Activated CD4-positive, alpha-beta memory T cell treated with anti-CD3 and anti-CD28 coated beads, Interleukin-2, amount 10 ng/mL, durations not matched to agents 7 days and 5 days (primary cell): ENCODE measurements at regions not wholly inside any gene's neighbourhood (a gene's known extent, or its start where the extent isn't known, plus 50 kb on each side); places are given as distances from the start of the nearest gene placed in this dataset.

Source experiments
- CTCF ChIA-PET: fragments of 350-600 bp; sonication (Branson Sonifier 250); formaldehyde crosslinking; loops from one replicate; lab custom pipeline; 2021; ENCODE audit warnings: antibody characterized with exemption, inconsistent platforms; lab: Charles Lee
- POLR2A ChIA-PET: fragments of 350-600 bp; sonication (Branson Sonifier 250); formaldehyde crosslinking; loops from one replicate; lab custom pipeline; 2021; ENCODE audit warnings: antibody characterized with exemption; lab: Charles Lee
- DNase-seq: peaks from one replicate; pipeline ENCODE4 v3.0.0-alpha.2; 2020
- H3K27ac Mint-ChIP-seq: one replicate; pipeline ENCODE4 v1.8.0; 2021; ENCODE audit warnings: mild to moderate bottlenecking, mixed read lengths
- H3K27me3 Mint-ChIP-seq: one replicate; pipeline ENCODE4 v1.8.0; 2021; ENCODE audit warnings: mixed read lengths
- H3K36me3 Mint-ChIP-seq: one replicate; pipeline ENCODE4 v1.8.0; 2021; ENCODE audit warnings: low read depth, mixed read lengths
- H3K4me1 Mint-ChIP-seq: one replicate; pipeline ENCODE4 v1.8.0; 2021; ENCODE audit warnings: mixed read lengths
- H3K4me3 Mint-ChIP-seq: one replicate; pipeline ENCODE4 v1.8.0; 2021; ENCODE audit warnings: mild to moderate bottlenecking, mixed read lengths
- H3K9me3 Mint-ChIP-seq: one replicate; pipeline ENCODE4 v1.8.0; 2021; ENCODE audit warnings: mixed read lengths

- Mint-ChIP-seq H3K27ac (no peak overlapping the region), H3K36me3 (no peaks in the 10 kb centered on the region), H3K4me3 (no peak overlapping the region), H3K9me3 (no peaks in the 10 kb centered on the region), H3K4me1 (no peaks in the 10 kb centered on the region), H3K27me3 (no peaks in the 10 kb centered on the region)
- no peak for DNase-seq
- ChIA-PET POLR2A (no interaction called here), CTCF (no interaction called here)
Observed at GRCh38 chr22:48474881-48475280, 1352.8 kb downstream of the BRD1 start.

GRCh38 chr22:48473202-48473601 lies 1354.5 kb downstream of the BRD1 start:
- ChIA-PET CTCF (no interaction called here), POLR2A (no interaction called here)
- Mint-ChIP-seq H3K4me1 (no peaks in the 10 kb centered on the region), H3K4me3 (no peak overlapping the region), H3K36me3 (no peaks in the 10 kb centered on the region), H3K27ac (no peak overlapping the region), H3K9me3 (no peaks in the 10 kb centered on the region), H3K27me3 (no peaks in the 10 kb centered on the region)
- no peak for DNase-seq

GRCh38 chr22:48464246-48464645 lies 1363.4 kb downstream of the BRD1 start:
- Mint-ChIP-seq H3K36me3 (no peaks in the 10 kb centered on the region), H3K9me3 (no peaks in the 10 kb centered on the region), H3K27me3 (no peaks in the 10 kb centered on the region), H3K27ac (no peak overlapping the region), H3K4me1 (no peaks in the 10 kb centered on the region), H3K4me3 (no peak overlapping the region)
- no peak for DNase-seq
- ChIA-PET CTCF (no interaction called here), POLR2A (no interaction called here)

GRCh38 chr22:48459859-48460823 lies 1367.5 kb downstream of the BRD1 start:
- DNase-seq: no peak
- Mint-ChIP-seq H3K9me3 (no peaks in the 10 kb centered on the region), H3K4me1 (no peaks in the 10 kb centered on the region), H3K27me3 (no peaks in the 10 kb centered on the region), H3K36me3 (no peaks in the 10 kb centered on the region), H3K27ac (no peak overlapping the region), H3K4me3 (no peak overlapping the region)
- ChIA-PET POLR2A (no interaction called here), CTCF (no interaction called here)

- ChIA-PET CTCF (no interaction called here), POLR2A (no interaction called here)
- Mint-ChIP-seq H3K9me3 (no peaks in the 10 kb centered on the region), H3K4me1 (no peaks in the 10 kb centered on the region), H3K4me3 (no peak overlapping the region), H3K36me3 (no peaks in the 10 kb centered on the region), H3K27me3 (no peaks in the 10 kb centered on the region), H3K27ac (no peak overlapping the region)
- DNase-seq: no peak
Observed at GRCh38 chr22:48459259-48459658, 1368.4 kb downstream of the BRD1 start.

GRCh38 chr22:48456449-48456848 lies 1371.2 kb downstream of the BRD1 start:
- CTCF ChIA-PET: no interaction called here
- Mint-ChIP-seq H3K27me3 (no peaks in the 10 kb centered on the region), H3K9me3 (no peaks in the 10 kb centered on the region), H3K27ac (no peak overlapping the region), H3K36me3 (no peaks in the 10 kb centered on the region), H3K4me3 (no peak overlapping the region), H3K4me1 (no peaks in the 10 kb centered on the region)
- no peak for DNase-seq
- POLR2A ChIA-PET: no interaction called here

- Mint-ChIP-seq H3K36me3 (no peaks in the 10 kb centered on the region), H3K9me3 (no peaks in the 10 kb centered on the region), H3K4me1 (no peaks in the 10 kb centered on the region), H3K27ac (no peak overlapping the region), H3K4me3 (no peak overlapping the region), H3K27me3 (no peaks in the 10 kb centered on the region)
- ChIA-PET CTCF (no interaction called here), POLR2A (no interaction called here)
- DNase-seq: no peak
Observed at GRCh38 chr22:48453751-48454485, 1373.8 kb downstream of the BRD1 start.

GRCh38 chr22:48453171-48453570 lies 1374.5 kb downstream of the BRD1 start:
- ChIA-PET POLR2A (no interaction called here), CTCF (no interaction called here)
- Mint-ChIP-seq H3K36me3 (no peaks in the 10 kb centered on the region), H3K4me3 (no peak overlapping the region), H3K9me3 (no peaks in the 10 kb centered on the region), H3K4me1 (no peaks in the 10 kb centered on the region), H3K27ac (no peak overlapping the region), H3K27me3 (no peaks in the 10 kb centered on the region)
- DNase-seq: no peak

GRCh38 chr22:48452766-48453165 lies 1374.9 kb downstream of the BRD1 start:
- Mint-ChIP-seq H3K27me3 (no peaks in the 10 kb centered on the region), H3K27ac (no peak overlapping the region), H3K4me3 (no peak overlapping the region), H3K9me3 (no peaks in the 10 kb centered on the region), H3K36me3 (no peaks in the 10 kb centered on the region), H3K4me1 (no peaks in the 10 kb centered on the region)
- DNase-seq: no peak
- POLR2A ChIA-PET: no interaction called here
- CTCF ChIA-PET: no interaction called here

GRCh38 chr22:48451891-48452290 lies 1375.8 kb downstream of the BRD1 start:
- POLR2A ChIA-PET: no interaction called here
- CTCF ChIA-PET: no interaction called here
- no peaks in the 10 kb centered on the region for H3K4me1 Mint-ChIP-seq
- no peaks in the 10 kb centered on the region for H3K36me3 Mint-ChIP-seq
- no peaks in the 10 kb centered on the region for H3K27me3 Mint-ChIP-seq
- no peak overlapping the region for H3K4me3 Mint-ChIP-seq
- H3K27ac Mint-ChIP-seq: no peak overlapping the region
- no peaks in the 10 kb centered on the region for H3K9me3 Mint-ChIP-seq
- no peak for DNase-seq

GRCh38 chr22:48450188-48450825 lies 1377.4 kb downstream of the BRD1 start:
- ChIA-PET POLR2A (no interaction called here), CTCF (no interaction called here)
- H3K27ac Mint-ChIP-seq: no peak overlapping the region
- no peak for DNase-seq
- H3K27me3 Mint-ChIP-seq: no peaks in the 10 kb centered on the region
- H3K9me3 Mint-ChIP-seq: no peaks in the 10 kb centered on the region
- no peaks in the 10 kb centered on the region for H3K4me1 Mint-ChIP-seq
- no peaks in the 10 kb centered on the region for H3K36me3 Mint-ChIP-seq
- H3K4me3 Mint-ChIP-seq: no peak overlapping the region

- H3K36me3 Mint-ChIP-seq: no peaks in the 10 kb centered on the region
- no peak overlapping the region for H3K4me3 Mint-ChIP-seq
- ChIA-PET POLR2A (no interaction called here), CTCF (no interaction called here)
- no peaks in the 10 kb centered on the region for H3K4me1 Mint-ChIP-seq
- H3K9me3 Mint-ChIP-seq: no peaks in the 10 kb centered on the region
- no peak for DNase-seq
- H3K27ac Mint-ChIP-seq: no peak overlapping the region
- H3K27me3 Mint-ChIP-seq: no peaks in the 10 kb centered on the region
Observed at GRCh38 chr22:48449466-48450187, 1378.0 kb downstream of the BRD1 start.

- ChIA-PET CTCF (no interaction called here), POLR2A (no interaction called here)
- Mint-ChIP-seq H3K27me3 (no peaks in the 10 kb centered on the region), H3K36me3 (no peaks in the 10 kb centered on the region), H3K4me1 (no peaks in the 10 kb centered on the region), H3K27ac (no peak overlapping the region), H3K9me3 (no peaks in the 10 kb centered on the region), H3K4me3 (no peak overlapping the region)
- DNase-seq: no peak
Observed at GRCh38 chr22:48448821-48449220, 1378.9 kb downstream of the BRD1 start.
